ENCODE measurements at regions not wholly inside any gene's neighbourhood (a gene's known extent, or its start where the extent isn't known, plus 50 kb on each side); places are given as distances from the start of the nearest gene placed in this dataset.

DNA sequence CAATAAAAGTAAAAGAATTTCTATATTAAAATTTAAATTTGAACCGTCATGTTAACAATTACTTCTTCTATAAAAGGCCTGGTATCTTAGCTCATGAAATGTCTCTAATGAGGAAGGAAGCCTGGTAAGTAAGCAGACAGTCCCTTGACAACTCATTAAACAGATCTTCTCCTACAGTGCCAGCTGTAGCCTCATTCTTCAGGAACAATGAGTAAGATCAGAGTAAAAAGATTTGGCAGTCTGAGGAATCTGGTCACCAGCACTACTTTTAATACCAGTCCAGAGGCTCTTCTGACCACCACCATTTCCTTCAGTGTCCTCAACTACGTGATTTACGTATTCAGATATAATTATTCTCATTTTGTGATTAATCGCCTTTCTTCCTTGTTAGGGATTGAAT, 955.0 kb upstream of the ALCAM start:
- Histone ChIP-seq H3K27me3 (no peaks in the 10 kb centered on the region), H3K36me3 (no peaks in the 10 kb centered on the region), H3K9me3 (no peaks in the 10 kb centered on the region), H3K4me1 (no peaks in the 10 kb centered on the region), H3K27ac (no peak overlapping the region), H3K4me3 (no peak overlapping the region)
- DNase-seq (ENCODE audit: low spot score in 2 of 2) = no peak
- TF ChIP-seq, protein P1, sequence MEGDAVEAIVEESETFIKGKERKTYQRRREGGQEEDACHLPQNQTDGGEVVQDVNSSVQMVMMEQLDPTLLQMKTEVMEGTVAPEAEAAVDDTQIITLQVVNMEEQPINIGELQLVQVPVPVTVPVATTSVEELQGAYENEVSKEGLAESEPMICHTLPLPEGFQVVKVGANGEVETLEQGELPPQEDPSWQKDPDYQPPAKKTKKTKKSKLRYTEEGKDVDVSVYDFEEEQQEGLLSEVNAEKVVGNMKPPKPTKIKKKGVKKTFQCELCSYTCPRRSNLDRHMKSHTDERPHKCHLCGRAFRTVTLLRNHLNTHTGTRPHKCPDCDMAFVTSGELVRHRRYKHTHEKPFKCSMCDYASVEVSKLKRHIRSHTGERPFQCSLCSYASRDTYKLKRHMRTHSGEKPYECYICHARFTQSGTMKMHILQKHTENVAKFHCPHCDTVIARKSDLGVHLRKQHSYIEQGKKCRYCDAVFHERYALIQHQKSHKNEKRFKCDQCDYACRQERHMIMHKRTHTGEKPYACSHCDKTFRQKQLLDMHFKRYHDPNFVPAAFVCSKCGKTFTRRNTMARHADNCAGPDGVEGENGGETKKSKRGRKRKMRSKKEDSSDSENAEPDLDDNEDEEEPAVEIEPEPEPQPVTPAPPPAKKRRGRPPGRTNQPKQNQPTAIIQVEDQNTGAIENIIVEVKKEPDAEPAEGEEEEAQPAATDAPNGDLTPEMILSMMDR (IDR thresholded peaks at IDR 0.05) = no peak
- intact Hi-C loops (cut with DNase I) = no loop called here

DNA sequence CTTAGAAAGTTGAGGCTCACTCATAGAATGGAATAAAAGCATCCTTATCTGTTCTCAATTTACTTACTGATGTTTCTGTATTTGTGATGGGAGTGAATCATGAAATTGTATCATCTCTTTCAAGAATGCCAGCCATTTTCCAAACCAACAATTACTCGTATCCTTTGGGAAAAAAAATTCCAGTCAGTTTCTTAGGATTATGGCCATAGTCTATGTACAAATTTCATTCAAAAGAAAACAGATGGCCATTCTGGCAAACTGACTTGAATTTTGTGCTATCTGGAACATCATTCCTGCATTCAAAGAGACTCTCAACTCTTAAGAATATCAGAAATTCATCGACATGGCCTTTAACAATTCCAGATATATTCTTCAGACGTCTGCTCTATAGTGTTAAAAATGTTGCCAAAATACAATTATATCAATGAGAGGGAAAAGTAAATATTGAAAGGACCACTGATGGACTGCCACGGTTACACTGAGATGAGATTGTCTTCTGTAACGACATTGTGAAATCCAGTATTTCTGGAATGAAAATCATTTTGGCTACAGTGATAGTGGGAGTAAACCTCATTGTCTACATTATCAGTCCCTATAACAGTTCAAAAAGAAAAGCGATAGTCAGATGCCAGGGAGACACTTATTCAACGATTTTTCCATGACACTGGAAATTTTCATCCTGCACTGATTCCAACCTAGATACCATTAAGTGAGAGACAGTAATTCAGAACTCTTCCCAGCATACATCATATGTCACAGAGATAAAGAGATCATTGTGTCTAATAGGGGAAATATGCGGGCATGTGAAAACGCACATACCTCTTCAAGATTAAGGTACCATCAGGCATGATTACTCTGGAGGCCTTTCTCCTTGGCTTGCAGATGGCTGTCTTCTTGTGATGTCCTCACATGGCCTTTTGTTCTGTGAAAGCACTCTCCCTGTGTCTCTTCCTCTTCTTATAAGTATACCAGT, 953.8 kb upstream of the ALCAM start:
- intact Hi-C loops (cut with DNase I) = no loop called here
- no peak for DNase-seq (ENCODE audit: low spot score in 2 of 2)
- no peaks in the 10 kb centered on the region for H3K27me3 ChIP-seq
- no peaks in the 10 kb centered on the region for H3K9me3 ChIP-seq
- no peaks in the 10 kb centered on the region for H3K36me3 ChIP-seq
- H3K4me1 ChIP-seq = no peaks in the 10 kb centered on the region
- H3K27ac ChIP-seq = no peak overlapping the region
- TF ChIP-seq, protein P1 (IDR thresholded peaks at IDR 0.05) = no peak
- H3K4me3 ChIP-seq = no peak overlapping the region

DNA sequence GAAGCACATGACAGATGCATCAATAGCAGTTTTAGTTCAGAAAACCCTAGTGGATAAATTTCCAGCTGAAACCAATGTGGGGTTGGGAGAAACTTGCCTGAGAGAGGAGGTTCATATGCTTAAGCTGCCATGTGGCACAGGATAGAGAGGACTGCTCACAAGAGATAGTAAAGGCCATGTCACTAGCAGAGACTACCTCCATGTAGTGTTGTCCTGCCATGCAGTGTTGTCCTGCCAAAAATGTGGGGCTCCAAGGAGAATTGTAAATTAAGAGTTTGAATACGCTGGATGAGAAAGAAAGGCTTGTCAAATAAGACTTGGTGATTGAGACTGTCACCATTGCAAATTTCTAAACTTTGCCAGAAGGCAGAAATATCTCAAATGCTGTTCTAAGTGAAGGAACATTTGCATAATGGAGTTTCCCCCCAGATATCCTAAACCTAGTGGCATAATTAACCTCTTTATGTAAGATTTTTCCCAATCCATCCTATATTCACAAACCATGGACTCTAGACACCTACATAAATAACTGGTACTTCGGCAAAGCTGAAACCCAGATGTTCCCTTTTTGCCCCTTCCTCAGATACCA, 938.3 kb upstream of the ALCAM start:
- no peaks in the 10 kb centered on the region for H3K27me3 ChIP-seq
- H3K4me1 ChIP-seq = no peaks in the 10 kb centered on the region
- DNase-seq (ENCODE audit: low spot score in 2 of 2) = no peak
- TF ChIP-seq, protein P1 (IDR thresholded peaks at IDR 0.05) = no peak
- peaks cover 0 to 7% of the 10 kb centered on the region in 2 donors for H3K9me3 ChIP-seq
- H3K27ac ChIP-seq = no peak overlapping the region
- no peak overlapping the region for H3K4me3 ChIP-seq
- intact Hi-C loops (cut with DNase I) = no loop called here
- H3K36me3 ChIP-seq = no peaks in the 10 kb centered on the region

DNA sequence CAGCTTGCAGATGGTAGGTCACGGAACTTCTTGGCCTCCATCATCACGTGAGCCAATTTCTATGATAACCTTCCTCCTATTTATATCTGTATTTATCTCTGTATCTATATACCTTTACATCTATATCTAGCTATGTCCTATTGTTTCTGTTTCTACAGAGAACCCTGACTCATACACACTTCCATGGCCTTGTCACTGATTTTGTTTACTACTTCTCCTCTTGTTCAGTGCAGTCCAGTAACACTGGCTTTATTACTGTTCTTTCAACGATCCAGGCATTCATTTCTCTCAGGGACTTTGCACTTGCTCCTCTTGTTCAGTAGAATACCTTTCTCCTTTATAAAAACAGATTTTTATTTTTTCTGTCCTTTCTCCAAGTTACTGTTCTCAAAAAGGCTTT, 937.0 kb upstream of the ALCAM start:
- H3K27ac ChIP-seq = no peak overlapping the region
- TF ChIP-seq, protein P1 (IDR thresholded peaks at IDR 0.05) = no peak

DNA sequence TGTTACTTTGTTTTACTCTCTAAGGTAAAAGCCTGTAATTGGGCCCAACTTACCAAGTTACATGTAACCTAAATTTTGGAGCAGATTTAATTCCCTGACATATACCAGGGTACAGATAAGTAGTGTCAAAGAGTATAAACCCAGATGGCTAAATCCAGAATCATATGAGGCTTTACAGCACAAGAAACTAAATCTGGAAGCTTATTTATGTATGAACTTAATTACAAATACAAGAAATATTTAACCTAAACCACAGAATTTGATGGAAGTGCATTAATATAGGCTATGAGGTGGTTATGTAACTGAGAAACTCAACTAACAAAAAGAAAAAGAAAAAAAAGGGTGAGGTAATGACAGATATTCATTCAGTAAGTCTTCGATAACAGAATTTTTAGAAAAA, 930.2 kb upstream of the ALCAM start:
- no peaks in the 10 kb centered on the region for H3K36me3 ChIP-seq
- TF ChIP-seq, protein P1 (IDR thresholded peaks at IDR 0.05) = no peak
- intact Hi-C loops (cut with DNase I) = no loop called here
- no peak overlapping the region for H3K4me3 ChIP-seq
- peaks cover 0 to 3% of the 10 kb centered on the region in 2 donors for H3K9me3 ChIP-seq
- DNase-seq (ENCODE audit: low spot score in 2 of 2) = no peak
- no peaks in the 10 kb centered on the region for H3K27me3 ChIP-seq
- peaks cover 0 to 8% of the 10 kb centered on the region in 2 donors for H3K4me1 ChIP-seq
- no peak overlapping the region for H3K27ac ChIP-seq

More for the DNA sequence above, 937.0 kb upstream of the ALCAM start:
- no peaks in the 10 kb centered on the region for H3K4me1 ChIP-seq
- H3K9me3 ChIP-seq = peaks cover 0 to 7% of the 10 kb centered on the region in 2 donors
- no peak for DNase-seq (ENCODE audit: low spot score in 2 of 2)
- intact Hi-C loops (cut with DNase I) = no loop called here
- no peaks in the 10 kb centered on the region for H3K36me3 ChIP-seq
- no peak overlapping the region for H3K4me3 ChIP-seq
- no peaks in the 10 kb centered on the region for H3K27me3 ChIP-seq

All from ascending aorta (tissue), 2 donors.